ENCODE measurements at regions not wholly inside any gene's neighbourhood (a gene's known extent, or its start where the extent isn't known, plus 50 kb on each side); places are given as distances from the start of the nearest gene placed in this dataset.

DNA sequence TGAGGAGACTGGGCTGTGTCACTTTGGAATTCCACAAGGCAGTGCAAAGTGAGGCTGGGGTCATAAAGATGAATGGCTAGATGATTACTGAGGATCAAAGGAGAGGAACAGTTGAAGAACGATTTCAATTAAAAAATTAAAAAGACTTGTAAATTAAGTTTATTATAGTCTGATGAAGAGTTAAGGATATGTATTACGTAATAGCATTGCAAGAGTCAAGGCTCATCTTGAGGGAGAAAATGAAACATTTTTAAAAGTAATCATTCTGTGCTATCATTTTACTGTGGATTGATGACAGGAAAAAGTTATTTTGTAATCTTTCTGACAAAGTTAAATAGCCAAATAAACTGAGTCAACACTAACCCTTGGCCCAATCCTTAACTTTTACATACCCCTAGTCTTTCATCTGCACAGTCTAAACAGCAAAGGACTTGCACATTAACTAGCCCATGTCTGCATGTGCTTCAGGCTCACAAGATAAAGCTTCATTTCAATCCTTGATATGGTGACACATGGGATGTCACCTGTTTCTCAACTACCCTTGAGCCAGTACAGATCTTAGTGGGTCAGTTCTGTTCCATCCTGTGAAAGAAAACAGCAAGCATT, 465.5 kb upstream of the CTSO start:
- DNase-seq (ENCODE audit: low read depth) = peak; percentile 22
- TF ChIP-seq CTCF (conservative IDR thresholded peaks at IDR 0.05; ENCODE audit: control insufficient read depth, insufficient read depth, low read depth, low read length) = no peak
- H3K4me3 ChIP-seq (ENCODE audit: control insufficient read depth, low read depth, low read length) = no peak overlapping the region

GRCh38 chr4:156414406-156414805, 460.7 kb upstream of the CTSO start:
- no peak overlapping the region for H3K4me3 ChIP-seq (ENCODE audit: control insufficient read depth, low read depth, low read length)
- no peak for TF ChIP-seq CTCF (conservative IDR thresholded peaks at IDR 0.05; ENCODE audit: control insufficient read depth, insufficient read depth, low read depth, low read length)
- DNase-seq (ENCODE audit: low read depth) = no peak

GRCh38 chr4:156413239-156414135, 459.8 kb upstream of the CTSO start:
- no peak overlapping the region for H3K4me3 ChIP-seq (ENCODE audit: control insufficient read depth, low read depth, low read length)
- no peak for TF ChIP-seq CTCF (conservative IDR thresholded peaks at IDR 0.05; ENCODE audit: control insufficient read depth, insufficient read depth, low read depth, low read length)
- DNase-seq (ENCODE audit: low read depth) = no peak

DNA sequence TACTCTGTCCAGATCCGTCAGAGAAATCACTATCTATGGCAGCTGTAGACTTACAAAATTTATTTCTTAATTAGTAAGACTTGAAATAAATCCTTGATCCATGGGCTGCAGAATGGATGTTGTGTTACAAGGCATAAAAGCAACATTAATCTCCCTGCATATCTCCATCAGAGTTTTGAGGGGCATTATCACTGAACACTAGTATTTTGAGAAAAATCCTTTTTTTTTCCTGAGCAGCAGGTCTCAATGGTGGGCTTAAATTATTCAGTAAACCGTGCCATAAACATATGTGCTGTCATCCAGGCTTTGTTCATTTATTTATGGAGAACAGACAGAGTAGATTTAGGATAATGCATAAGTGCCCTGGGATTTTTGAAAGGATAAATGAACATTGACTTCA, 457.9 kb upstream of the CTSO start:
- no peak for TF ChIP-seq CTCF (conservative IDR thresholded peaks at IDR 0.05; ENCODE audit: control insufficient read depth, insufficient read depth, low read depth, low read length)
- no peak for DNase-seq (ENCODE audit: low read depth)
- H3K4me3 ChIP-seq (ENCODE audit: control insufficient read depth, low read depth, low read length) = no peak overlapping the region

- no peak for TF ChIP-seq CTCF (conservative IDR thresholded peaks at IDR 0.05; ENCODE audit: control insufficient read depth, insufficient read depth, low read depth, low read length)
- no peak overlapping the region for H3K4me3 ChIP-seq (ENCODE audit: control insufficient read depth, low read depth, low read length)
- DNase-seq (ENCODE audit: low read depth) = no peak
These were observed 455.1 kb upstream of the CTSO start for GRCh38 chr4:156408749-156409148.

DNA sequence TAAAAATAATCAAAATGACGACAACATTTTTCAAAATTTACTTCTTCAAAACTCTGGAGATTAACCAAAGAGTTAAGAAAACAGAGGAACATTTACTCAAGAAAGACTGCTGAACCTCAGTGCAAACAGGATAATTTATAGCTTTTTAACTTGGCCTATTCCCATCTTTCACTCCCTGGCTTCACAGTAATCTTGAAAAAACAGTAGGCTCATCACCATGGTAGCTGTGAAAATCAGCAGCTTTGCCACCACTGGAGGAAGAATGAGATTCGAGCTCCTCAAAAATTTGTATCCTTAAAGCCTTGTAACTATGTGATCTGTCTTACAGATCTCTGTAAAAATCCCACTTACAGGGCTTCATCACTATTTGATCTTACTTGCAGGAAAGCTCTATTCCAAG, 447.7 kb upstream of the CTSO start:
- no peak overlapping the region for H3K4me3 ChIP-seq (ENCODE audit: control insufficient read depth, low read depth, low read length)
- DNase-seq (ENCODE audit: low read depth) = no peak
- TF ChIP-seq CTCF (conservative IDR thresholded peaks at IDR 0.05; ENCODE audit: control insufficient read depth, insufficient read depth, low read depth, low read length) = no peak

All from fibroblast of mammary gland (primary cell).